Stomach (tissue), 8 donors: ENCODE measurements at regions not wholly inside any gene's neighbourhood (a gene's known extent, or its start where the extent isn't known, plus 50 kb on each side); places are given as distances from the start of the nearest gene placed in this dataset.

Source experiments
- DNase-seq, 2 donors: peaks; one replicate each; pipeline versions ENCODE4 v3.0.0 to v3.0.0-alpha.2; 2013 to 2019
- H3K27ac ChIP-seq, 5 donors: fragments of 200-600 bp in 4 of 5; sonication (generic) in 4 of 5; one replicate each; pipeline ENCODE4 v1.5.1; 2013 to 2019; ENCODE audit warnings: mild to moderate bottlenecking in 1 of 5, moderate library complexity in 1 of 5
- H3K27me3 ChIP-seq, 3 donors: fragments of 200-600 bp; sonication (generic); one replicate each; pipeline ENCODE4 v1.5.1; 2017 to 2019; ENCODE audit warnings: mixed run types in 1 of 3
- H3K36me3 ChIP-seq, 4 donors: fragments of 200-600 bp; sonication (generic); 1 replicate in 3 of 4; 2 replicates in 1 of 4; pipeline ENCODE4 v1.5.1; 2016 to 2019
- H3K4me1 ChIP-seq, 4 donors: fragments of 200-600 bp; sonication (generic); one replicate each; pipeline ENCODE4 v1.5.1; 2016 to 2019
- H3K4me3 ChIP-seq, 4 donors: fragments of 200-600 bp; sonication (generic) in 3 of 4; one replicate each; pipeline ENCODE4 v1.5.1; 2016 to 2019; ENCODE audit warnings: mild to moderate bottlenecking in 1 of 4
- H3K9me3 ChIP-seq, 4 donors: fragments of 200-600 bp; sonication (generic); one replicate each; pipeline ENCODE4 v1.5.1; 2016 to 2019
- CTCF ChIP-seq, 7 experiments: fragments of 450-650 bp in 4 of 7; fragments of 200-600 bp in 3 of 7; sonication (generic) in 3 of 7; IDR thresholded peaks; one replicate each; pipeline ENCODE4 v1.5.1; 2016 to 2019; ENCODE audit warnings: antibody characterized with exemption in 7 of 7, control low read depth in 2 of 7, mild to moderate bottlenecking in 1 of 7
- EP300 ChIP-seq: sonication (generic); formaldehyde crosslinking; IDR thresholded peaks from one replicate; pipeline ENCODE4 v1.6.1; 2017; ENCODE audit warnings: antibody characterized with exemption
- POLR2A ChIP-seq, 4 donors: fragments of 450-650 bp; IDR thresholded peaks; one replicate each; pipeline ENCODE4 v1.6.1; 2016; ENCODE audit warnings: antibody characterized with exemption in 4 of 4, control low read depth in 2 of 4, mild to moderate bottlenecking in 1 of 4, moderate library complexity in 1 of 4
- POLR2AphosphoS5 ChIP-seq, 3 donors: sonication (generic); formaldehyde crosslinking; IDR thresholded peaks; one replicate each; pipeline ENCODE4 v1.6.1; 2016; ENCODE audit warnings: antibody characterized with exemption in 3 of 3
- WGBS, 5 donors: extraction: QIAGEN DNeasy Blood & Tissue Kit in 3 of 5; methylation state at CpG; one replicate each; pipeline versions ENCODE4 v1.1.5 to v1.1.7; 2013 to 2018; 5-methylcytosine and 5-hydroxymethylcytosine counted together
- intact Hi-C: fragments of 100-400 bp; cut with DNase I; formaldehyde crosslinking; loops from one replicate; pipeline ENCODE4 v1.15.1; 2023; ENCODE audit warnings: low total_unique reads
- donor health status: healthy with polysubstance abuse.
- donor health status: Bipolar disorder and iron deficiency.
- donor health status: healthy.

GRCh38 chr10:43885842-43886241, 237.2 kb upstream of the ZNF32 start:
- Histone ChIP-seq H3K36me3 (no peaks in the 10 kb centered on the region), H3K4me3 (no peak overlapping the region), H3K4me1 (peaks cover 0 to 20% (median 8%) of the 10 kb centered on the region in 4 donors), H3K27me3 (no peaks in the 10 kb centered on the region), H3K27ac (no peak overlapping the region), H3K9me3 (no peaks in the 10 kb centered on the region)
- no peak for DNase-seq
- 79 to 93% (median 89%) methylated on average over 2 of the region's 2 CpGs for WGBS, 5 donors
- TF ChIP-seq POLR2A (IDR thresholded peaks at IDR 0.05) (no peak), POLR2AphosphoS5 (IDR thresholded peaks at IDR 0.05) (no peak), CTCF (IDR thresholded peaks at IDR 0.05) (no peak), EP300 (no peak)
- intact Hi-C loops, result no loop called here

GRCh38 chr10:43885252-43885651, 236.6 kb upstream of the ZNF32 start:
- no peak overlapping the region for H3K4me3 ChIP-seq
- peaks cover 0 to 20% (median 8%) of the 10 kb centered on the region in 4 donors for H3K4me1 ChIP-seq
- no peaks in the 10 kb centered on the region for H3K9me3 ChIP-seq
- no peak overlapping the region for H3K27ac ChIP-seq
- H3K36me3 ChIP-seq, result no peaks in the 10 kb centered on the region
- 91 to 96% (median 92%) methylated on average over 5 of the region's 5 CpGs for WGBS, 5 donors
- DNase-seq, result no peak
- H3K27me3 ChIP-seq, result no peaks in the 10 kb centered on the region
- intact Hi-C loops, result no loop called here
- TF ChIP-seq POLR2AphosphoS5 (IDR thresholded peaks at IDR 0.05) (no peak), EP300 (no peak), CTCF (IDR thresholded peaks at IDR 0.05) (no peak), POLR2A (IDR thresholded peaks at IDR 0.05) (no peak)

GRCh38 chr10:43884501-43885105, 235.9 kb upstream of the ZNF32 start:
- Histone ChIP-seq H3K4me3 (no peak overlapping the region), H3K36me3 (no peaks in the 10 kb centered on the region), H3K4me1 (peaks cover 0 to 20% (median 8%) of the 10 kb centered on the region in 4 donors), H3K9me3 (no peaks in the 10 kb centered on the region), H3K27me3 (no peaks in the 10 kb centered on the region), H3K27ac (no peak overlapping the region)
- DNase-seq, result no peak
- WGBS, 5 donors, result 41 to 65% (median 50%) methylated on average over 8 of the region's 8 CpGs
- intact Hi-C loops, result no loop called here
- no peak for TF ChIP-seq POLR2AphosphoS5 (IDR thresholded peaks at IDR 0.05)
- no peak for TF ChIP-seq CTCF (IDR thresholded peaks at IDR 0.05)
- no peak for TF ChIP-seq EP300
- TF ChIP-seq POLR2A (IDR thresholded peaks at IDR 0.05), result no peak

GRCh38 chr10:43882711-43883110, 234.0 kb upstream of the ZNF32 start:
- WGBS, 5 donors, result 78 to 90% (median 85%) methylated on average over 2 of the region's 2 CpGs
- no peak for DNase-seq
- intact Hi-C loops, result no loop called here

More at GRCh38 chr10:43882711-43883110, 234.0 kb upstream of the ZNF32 start:
- Histone ChIP-seq H3K27ac (no peak overlapping the region), H3K27me3 (no peaks in the 10 kb centered on the region), H3K4me3 (no peak overlapping the region), H3K9me3 (no peaks in the 10 kb centered on the region), H3K4me1 (peaks cover 0 to 22% (median 8%) of the 10 kb centered on the region in 4 donors), H3K36me3 (no peaks in the 10 kb centered on the region)
- TF ChIP-seq EP300 (no peak), POLR2AphosphoS5 (IDR thresholded peaks at IDR 0.05) (no peak), CTCF (IDR thresholded peaks at IDR 0.05) (no peak), POLR2A (IDR thresholded peaks at IDR 0.05) (no peak)
